ENCODE measurements at regions not wholly inside any gene's neighbourhood (a gene's known extent, or its start where the extent isn't known, plus 50 kb on each side); places are given as distances from the start of the nearest gene placed in this dataset.
"Not testable (repeated sequence)": the region's sequence is repeated elsewhere in the genome, so short reads cannot be mapped to it uniquely, and the experiment has no call there.

DNA sequence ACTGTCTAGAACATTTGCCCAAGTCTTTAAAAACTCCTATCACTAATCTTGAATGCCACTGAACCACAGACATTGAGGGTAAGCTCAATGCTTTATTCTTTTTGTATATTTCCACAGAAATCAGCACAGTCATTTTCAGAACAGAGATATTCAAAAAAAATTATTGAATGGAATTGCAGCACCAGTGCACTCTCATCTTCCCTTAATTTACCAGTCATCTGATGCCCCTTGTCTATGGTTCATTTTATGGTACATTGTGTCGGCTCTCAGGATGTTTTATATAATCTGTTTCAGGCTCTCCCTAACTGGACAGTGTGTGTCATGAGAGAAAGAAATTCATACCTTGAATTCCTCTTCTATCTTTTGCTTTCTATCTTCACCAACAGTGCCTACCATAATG, 158.4 kb upstream of the NR4A3 start:
- TF ChIP-seq, protein P1, sequence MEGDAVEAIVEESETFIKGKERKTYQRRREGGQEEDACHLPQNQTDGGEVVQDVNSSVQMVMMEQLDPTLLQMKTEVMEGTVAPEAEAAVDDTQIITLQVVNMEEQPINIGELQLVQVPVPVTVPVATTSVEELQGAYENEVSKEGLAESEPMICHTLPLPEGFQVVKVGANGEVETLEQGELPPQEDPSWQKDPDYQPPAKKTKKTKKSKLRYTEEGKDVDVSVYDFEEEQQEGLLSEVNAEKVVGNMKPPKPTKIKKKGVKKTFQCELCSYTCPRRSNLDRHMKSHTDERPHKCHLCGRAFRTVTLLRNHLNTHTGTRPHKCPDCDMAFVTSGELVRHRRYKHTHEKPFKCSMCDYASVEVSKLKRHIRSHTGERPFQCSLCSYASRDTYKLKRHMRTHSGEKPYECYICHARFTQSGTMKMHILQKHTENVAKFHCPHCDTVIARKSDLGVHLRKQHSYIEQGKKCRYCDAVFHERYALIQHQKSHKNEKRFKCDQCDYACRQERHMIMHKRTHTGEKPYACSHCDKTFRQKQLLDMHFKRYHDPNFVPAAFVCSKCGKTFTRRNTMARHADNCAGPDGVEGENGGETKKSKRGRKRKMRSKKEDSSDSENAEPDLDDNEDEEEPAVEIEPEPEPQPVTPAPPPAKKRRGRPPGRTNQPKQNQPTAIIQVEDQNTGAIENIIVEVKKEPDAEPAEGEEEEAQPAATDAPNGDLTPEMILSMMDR (IDR thresholded peaks at IDR 0.05; ENCODE audit: low read depth, low read length) = no peak
- H3K4me3 ChIP-seq (ENCODE audit: low read depth, low read length) = no peak overlapping the region
- POLR2A ChIA-PET = no interaction called here
- CTCF ChIA-PET = no interaction called here
- H3K27ac ChIP-seq (ENCODE audit: low read depth, low read length) = no peak overlapping the region
- H3K9me3 ChIP-seq (ENCODE audit: control insufficient read depth, insufficient read depth, low read length) = no peaks in the 10 kb centered on the region
- DNase-seq (ENCODE audit: low read depth, low spot score) = no peak
- no peaks in the 10 kb centered on the region for H3K27me3 ChIP-seq (ENCODE audit: control insufficient read depth, insufficient read depth, low read length)

DNA sequence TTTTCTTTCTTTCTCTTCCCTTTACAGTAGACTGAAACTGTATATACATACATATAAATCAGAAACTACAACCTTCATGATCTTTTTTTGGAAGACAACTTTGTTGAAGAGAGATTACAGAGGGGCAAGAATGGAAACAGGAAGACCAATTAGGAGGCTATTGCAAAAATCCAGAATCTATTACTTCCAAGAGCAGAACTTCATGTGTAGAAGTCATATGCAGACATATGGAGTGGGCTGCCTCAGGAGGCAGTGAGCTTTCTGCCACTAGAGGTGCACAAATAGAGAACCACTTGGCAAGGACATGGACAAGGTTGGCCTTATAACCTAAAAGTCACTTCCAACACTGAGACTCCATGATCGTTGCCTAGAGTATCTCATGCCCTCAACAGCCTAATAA, 157.8 kb upstream of the NR4A3 start:
- H3K9me3 ChIP-seq (ENCODE audit: control insufficient read depth, insufficient read depth, low read length) = no peaks in the 10 kb centered on the region
- no peaks in the 10 kb centered on the region for H3K27me3 ChIP-seq (ENCODE audit: control insufficient read depth, insufficient read depth, low read length)
- ChIA-PET CTCF (no interaction called here), POLR2A (no interaction called here)
- DNase-seq (ENCODE audit: low read depth, low spot score) = no peak
- no peak overlapping the region for H3K27ac ChIP-seq (ENCODE audit: low read depth, low read length)
- no peak overlapping the region for H3K4me3 ChIP-seq (ENCODE audit: low read depth, low read length)
- TF ChIP-seq, protein P1 (IDR thresholded peaks at IDR 0.05; ENCODE audit: low read depth, low read length) = no peak

DNA sequence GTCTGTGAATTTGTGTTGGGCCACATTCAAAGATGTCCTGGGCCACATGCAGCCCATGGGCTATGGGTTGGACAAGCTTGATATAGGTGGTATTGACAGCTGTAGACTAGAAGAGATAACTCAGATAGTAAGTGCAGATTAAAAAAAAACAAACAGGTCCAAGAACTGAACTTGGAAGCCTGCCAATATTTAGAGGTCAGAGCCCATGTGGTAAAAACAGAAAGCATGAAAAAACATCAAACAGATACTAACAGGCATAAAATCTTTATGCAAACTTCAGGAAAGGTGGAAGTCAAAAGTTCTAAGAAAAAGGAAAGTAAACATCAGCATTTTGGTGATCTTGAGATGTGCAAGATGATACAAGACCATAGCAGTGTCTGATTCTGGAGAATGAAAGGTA, 155.1 kb upstream of the NR4A3 start:
- TF ChIP-seq, protein P1 (IDR thresholded peaks at IDR 0.05; ENCODE audit: low read depth, low read length) = no peak
- POLR2A ChIA-PET = no interaction called here
- Histone ChIP-seq H3K4me3 (ENCODE audit: low read depth, low read length) (no peak overlapping the region), H3K27me3 (ENCODE audit: control insufficient read depth, insufficient read depth, low read length) (no peaks in the 10 kb centered on the region), H3K9me3 (ENCODE audit: control insufficient read depth, insufficient read depth, low read length) (no peaks in the 10 kb centered on the region), H3K27ac (ENCODE audit: low read depth, low read length) (no peak overlapping the region)
- CTCF ChIA-PET = no interaction called here
- no peak for DNase-seq (ENCODE audit: low read depth, low spot score)

DNA sequence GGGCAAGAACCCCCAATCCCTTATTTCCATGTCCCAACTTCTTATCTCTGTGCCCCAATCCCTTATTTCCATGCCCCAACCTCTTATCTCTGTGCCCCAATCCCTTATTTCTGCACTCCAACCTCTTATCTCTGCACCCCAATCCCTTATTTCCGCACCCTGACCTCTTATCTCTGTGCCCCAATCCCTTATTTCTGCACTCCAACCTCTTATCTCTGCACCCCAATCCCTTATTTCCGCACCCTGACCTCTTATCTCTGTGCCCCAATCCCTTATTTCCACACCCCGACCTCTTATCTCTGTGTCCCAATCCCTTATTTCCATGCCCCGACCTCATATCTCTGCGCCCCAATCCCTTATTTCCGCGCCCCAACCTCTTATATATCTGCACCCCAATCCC, 150.8 kb upstream of the NR4A3 start:
- H3K27me3 ChIP-seq (ENCODE audit: control insufficient read depth, insufficient read depth, low read length); DNase-seq (ENCODE audit: low read depth, low spot score); CTCF ChIA-PET; H3K9me3 ChIP-seq (ENCODE audit: control insufficient read depth, insufficient read depth, low read length); POLR2A ChIA-PET; H3K4me3 ChIP-seq (ENCODE audit: low read depth, low read length); H3K27ac ChIP-seq (ENCODE audit: low read depth, low read length): not testable (repeated sequence)

DNA sequence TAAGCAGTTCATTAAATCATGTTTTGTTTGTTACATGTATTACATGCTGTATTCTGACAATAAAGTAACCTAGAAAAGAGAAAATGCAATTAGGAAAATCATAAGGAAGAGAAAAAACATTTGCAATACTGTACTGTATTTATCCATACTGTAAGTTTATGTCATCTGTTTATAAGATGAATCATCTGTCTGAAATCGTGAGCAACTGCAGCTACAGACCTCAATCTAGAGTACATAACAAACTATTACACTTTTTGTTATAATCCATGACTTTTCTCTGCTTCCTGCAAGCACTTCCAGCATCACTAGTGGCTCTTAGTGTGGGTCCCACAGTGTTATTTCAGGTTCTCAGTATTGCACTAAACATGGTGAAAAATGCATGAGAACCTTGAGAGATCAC, 144.4 kb upstream of the NR4A3 start:
- Histone ChIP-seq H3K9me3 (ENCODE audit: control insufficient read depth, insufficient read depth, low read length) (no peaks in the 10 kb centered on the region), H3K27ac (ENCODE audit: low read depth, low read length) (no peak overlapping the region), H3K27me3 (ENCODE audit: control insufficient read depth, insufficient read depth, low read length) (no peaks in the 10 kb centered on the region), H3K4me3 (ENCODE audit: low read depth, low read length) (no peak overlapping the region)
- ChIA-PET POLR2A (no interaction called here), CTCF (no interaction called here)
- DNase-seq (ENCODE audit: low read depth, low spot score) = no peak
- TF ChIP-seq, protein P1 (IDR thresholded peaks at IDR 0.05; ENCODE audit: low read depth, low read length) = no peak

DNA sequence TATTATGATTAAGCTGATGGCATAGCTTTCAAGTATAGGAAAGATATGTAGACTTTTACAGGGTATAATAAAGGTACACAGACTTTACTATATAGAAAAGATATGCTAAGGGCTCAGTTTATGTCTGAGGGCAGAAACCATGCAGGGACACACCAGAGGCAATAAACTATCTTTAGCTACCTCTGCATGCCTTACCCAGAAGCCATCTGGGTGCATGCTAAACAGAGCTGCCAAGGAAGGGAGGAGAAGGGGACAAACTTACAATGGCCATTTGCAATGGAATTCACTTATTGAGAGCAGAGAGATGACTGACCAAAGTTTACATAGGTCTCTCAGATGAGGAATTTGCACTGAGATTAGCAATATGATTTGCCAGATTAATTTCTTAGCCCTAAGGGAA, 143.1 kb upstream of the NR4A3 start:
- CTCF ChIA-PET = no interaction called here

More for the DNA sequence above, 143.1 kb upstream of the NR4A3 start:
- POLR2A ChIA-PET = no interaction called here
- Histone ChIP-seq H3K9me3 (ENCODE audit: control insufficient read depth, insufficient read depth, low read length) (no peaks in the 10 kb centered on the region), H3K4me3 (ENCODE audit: low read depth, low read length) (no peak overlapping the region), H3K27me3 (ENCODE audit: control insufficient read depth, insufficient read depth, low read length) (no peaks in the 10 kb centered on the region), H3K27ac (ENCODE audit: low read depth, low read length) (no peak overlapping the region)
- no peak for DNase-seq (ENCODE audit: low read depth, low spot score)
- TF ChIP-seq, protein P1 (IDR thresholded peaks at IDR 0.05; ENCODE audit: low read depth, low read length) = no peak

Data from AG04450 (cell line).